ENCODE measurements at regions not wholly inside any gene's neighbourhood (a gene's known extent, or its start where the extent isn't known, plus 50 kb on each side); places are given as distances from the start of the nearest gene placed in this dataset.

GRCh38 chr12:61857968-61858367, 402.2 kb upstream of the USP15 start:
- DNase-seq, result no peak

GRCh38 chr12:61860451-61860850, 399.8 kb upstream of the USP15 start:
- no peak for DNase-seq

- no peak for DNase-seq
These were observed 397.2 kb upstream of the USP15 start for GRCh38 chr12:61862986-61863385.

GRCh38 chr12:61863811-61864210, 396.4 kb upstream of the USP15 start:
- DNase-seq, result no peak

GRCh38 chr12:61869796-61870195, 390.4 kb upstream of the USP15 start:
- DNase-seq, result no peak

GRCh38 chr12:61870658-61871484, 389.3 kb upstream of the USP15 start:
- no peak for DNase-seq

GRCh38 chr12:61871485-61871810, 388.8 kb upstream of the USP15 start:
- no peak for DNase-seq

GRCh38 chr12:61879229-61879628, 381.0 kb upstream of the USP15 start:
- no peak for DNase-seq

- DNase-seq, result no peak
These were observed 380.0 kb upstream of the USP15 start for GRCh38 chr12:61880186-61880585.

- DNase-seq, result no peak
These were observed 368.6 kb upstream of the USP15 start for GRCh38 chr12:61891632-61892031.

- no peak for DNase-seq
These were observed 366.0 kb upstream of the USP15 start for GRCh38 chr12:61894168-61894567.

GRCh38 chr12:61896436-61896835, 363.8 kb upstream of the USP15 start:
- DNase-seq, result no peak

- no peak for DNase-seq
These were observed 357.8 kb upstream of the USP15 start for GRCh38 chr12:61902403-61902802.

- DNase-seq, result no peak
These were observed 349.1 kb upstream of the USP15 start for GRCh38 chr12:61911113-61911512.

- DNase-seq, result no peak
These were observed 344.8 kb upstream of the USP15 start for GRCh38 chr12:61915420-61915819.

GRCh38 chr12:61916831-61917230, 343.4 kb upstream of the USP15 start:
- DNase-seq, result no peak

- no peak for DNase-seq
These were observed 340.5 kb upstream of the USP15 start for GRCh38 chr12:61919686-61920085.

GRCh38 chr12:61920230-61920629, 340.0 kb upstream of the USP15 start:
- no peak for DNase-seq

GRCh38 chr12:61923152-61923551, 337.1 kb upstream of the USP15 start:
- no peak for DNase-seq

GRCh38 chr12:61934564-61934963, 325.6 kb upstream of the USP15 start:
- no peak for DNase-seq

- DNase-seq, result no peak
These were observed 320.2 kb upstream of the USP15 start for GRCh38 chr12:61939977-61940376.

- DNase-seq, result no peak
These were observed 303.7 kb upstream of the USP15 start for GRCh38 chr12:61956545-61956944.

- no peak for DNase-seq
These were observed 285.7 kb upstream of the USP15 start for GRCh38 chr12:61974461-61974860.

- DNase-seq, result no peak
These were observed 274.4 kb upstream of the USP15 start for GRCh38 chr12:61985830-61986229.

- no peak for DNase-seq
These were observed 273.0 kb upstream of the USP15 start for GRCh38 chr12:61987173-61987572.

Measured in EL (cell line).